ENCODE measurements at regions not wholly inside any gene's neighbourhood (a gene's known extent, or its start where the extent isn't known, plus 50 kb on each side); places are given as distances from the start of the nearest gene placed in this dataset.

DNA sequence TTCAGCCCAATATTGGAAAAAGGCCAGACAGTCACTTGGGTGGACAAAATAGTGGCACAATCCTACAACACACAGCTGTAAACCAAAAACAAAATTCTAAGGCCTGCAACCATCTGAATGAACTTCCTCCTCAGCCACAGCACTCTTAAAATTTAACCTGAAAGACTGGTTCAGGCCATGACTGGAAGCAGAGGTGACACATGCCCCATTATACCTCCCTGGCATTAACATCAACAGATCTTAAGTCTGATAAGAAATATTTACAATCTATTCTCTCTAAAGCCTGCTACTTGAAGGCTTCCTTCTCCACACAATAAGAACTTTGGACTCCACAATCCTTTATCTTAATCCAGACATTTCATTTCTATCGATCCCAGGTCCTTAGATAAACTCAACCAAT lies 192.4 kb upstream of the LRP1B start:
- no peaks in the 10 kb centered on the region for H3K36me3 ChIP-seq (ENCODE audit: insufficient read depth, low read length)
- H3K9me3 ChIP-seq (ENCODE audit: insufficient read depth, low read depth, low read length): peaks cover 9% of the 10 kb centered on the region; the same call in 1 of the 2 replicates
- no peaks in the 10 kb centered on the region for H3F3A ChIP-seq (ENCODE audit: low read depth)
- no peaks in the 10 kb centered on the region for H4K20me1 ChIP-seq (ENCODE audit: insufficient read depth, low read length, poor library complexity, severe bottlenecking)
- peak overlapping the region; percentile 7 for H3K9ac ChIP-seq (ENCODE audit: low read depth, low read length, poor library complexity, severe bottlenecking)
- peak overlapping the region; percentile 59 for H3K4me2 ChIP-seq (ENCODE audit: low read depth, low read length, poor library complexity, severe bottlenecking)
- H3K79me2 ChIP-seq (ENCODE audit: insufficient read depth, low read length): no peaks in the 10 kb centered on the region
- H2AFZ ChIP-seq (ENCODE audit: low read length): peak overlapping the region; percentile 19; the same call in 1 of the 2 replicates
- no peaks in the 10 kb centered on the region for H3K9me2 ChIP-seq (replicated peaks; ENCODE audit: low read depth, low read length)
- H3K27me3 ChIP-seq (ENCODE audit: insufficient read depth, low read length, poor library complexity, severe bottlenecking): no peaks in the 10 kb centered on the region
- peaks cover 32% of the 10 kb centered on the region for H3K4me1 ChIP-seq (ENCODE audit: insufficient read depth, low read length, poor library complexity, severe bottlenecking)
- TF ChIP-seq, protein P1, sequence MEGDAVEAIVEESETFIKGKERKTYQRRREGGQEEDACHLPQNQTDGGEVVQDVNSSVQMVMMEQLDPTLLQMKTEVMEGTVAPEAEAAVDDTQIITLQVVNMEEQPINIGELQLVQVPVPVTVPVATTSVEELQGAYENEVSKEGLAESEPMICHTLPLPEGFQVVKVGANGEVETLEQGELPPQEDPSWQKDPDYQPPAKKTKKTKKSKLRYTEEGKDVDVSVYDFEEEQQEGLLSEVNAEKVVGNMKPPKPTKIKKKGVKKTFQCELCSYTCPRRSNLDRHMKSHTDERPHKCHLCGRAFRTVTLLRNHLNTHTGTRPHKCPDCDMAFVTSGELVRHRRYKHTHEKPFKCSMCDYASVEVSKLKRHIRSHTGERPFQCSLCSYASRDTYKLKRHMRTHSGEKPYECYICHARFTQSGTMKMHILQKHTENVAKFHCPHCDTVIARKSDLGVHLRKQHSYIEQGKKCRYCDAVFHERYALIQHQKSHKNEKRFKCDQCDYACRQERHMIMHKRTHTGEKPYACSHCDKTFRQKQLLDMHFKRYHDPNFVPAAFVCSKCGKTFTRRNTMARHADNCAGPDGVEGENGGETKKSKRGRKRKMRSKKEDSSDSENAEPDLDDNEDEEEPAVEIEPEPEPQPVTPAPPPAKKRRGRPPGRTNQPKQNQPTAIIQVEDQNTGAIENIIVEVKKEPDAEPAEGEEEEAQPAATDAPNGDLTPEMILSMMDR (conservative IDR thresholded peaks at IDR 0.05; ENCODE audit: low read length): no peak
- TF ChIP-seq EZH2phosphoT487 (IDR thresholded peaks at IDR 0.05; ENCODE audit: borderline replicate concordance): no peak
- peak overlapping the region; percentile 10 for H3K4me3 ChIP-seq (ENCODE audit: low read length, poor library complexity, severe bottlenecking)

- Histone ChIP-seq H3K9ac (ENCODE audit: low read depth, low read length, poor library complexity, severe bottlenecking) (peak overlapping the region; percentile 18), H3K9me2 (replicated peaks; ENCODE audit: low read depth, low read length) (no peaks in the 10 kb centered on the region), H3K9me3 (ENCODE audit: insufficient read depth, low read depth, low read length) (peaks cover 9% of the 10 kb centered on the region; the same call in 1 of the 2 replicates), H3K4me2 (ENCODE audit: low read depth, low read length, poor library complexity, severe bottlenecking) (peak overlapping the region; percentile 59), H3K36me3 (ENCODE audit: insufficient read depth, low read length) (no peaks in the 10 kb centered on the region), H3K4me3 (ENCODE audit: low read length, poor library complexity, severe bottlenecking) (peak overlapping the region; percentile 45), H3F3A (ENCODE audit: low read depth) (no peaks in the 10 kb centered on the region), H2AFZ (ENCODE audit: low read length) (peak overlapping the region; percentile 56), H3K4me1 (ENCODE audit: insufficient read depth, low read length, poor library complexity, severe bottlenecking) (peaks cover 32% of the 10 kb centered on the region), H3K27me3 (ENCODE audit: insufficient read depth, low read length, poor library complexity, severe bottlenecking) (no peaks in the 10 kb centered on the region), H4K20me1 (ENCODE audit: insufficient read depth, low read length, poor library complexity, severe bottlenecking) (no peaks in the 10 kb centered on the region), H3K79me2 (ENCODE audit: insufficient read depth, low read length) (no peaks in the 10 kb centered on the region)
- no peak for TF ChIP-seq EZH2phosphoT487 (IDR thresholded peaks at IDR 0.05; ENCODE audit: borderline replicate concordance)
- TF ChIP-seq, protein P1 (conservative IDR thresholded peaks at IDR 0.05; ENCODE audit: low read length): no peak
These were observed 191.0 kb upstream of the LRP1B start for GRCh38 chr2:142321706-142322280.

- Histone ChIP-seq H3K9ac (ENCODE audit: low read depth, low read length, poor library complexity, severe bottlenecking) (no peak overlapping the region), H3K9me2 (replicated peaks; ENCODE audit: low read depth, low read length) (no peaks in the 10 kb centered on the region), H3K27me3 (ENCODE audit: insufficient read depth, low read length, poor library complexity, severe bottlenecking) (no peaks in the 10 kb centered on the region), H3K4me2 (ENCODE audit: low read depth, low read length, poor library complexity, severe bottlenecking) (no peak overlapping the region), H2AFZ (ENCODE audit: low read length) (no peak overlapping the region), H3K36me3 (ENCODE audit: insufficient read depth, low read length) (no peaks in the 10 kb centered on the region), H3K4me1 (ENCODE audit: insufficient read depth, low read length, poor library complexity, severe bottlenecking) (peaks cover 39% of the 10 kb centered on the region), H3K4me3 (ENCODE audit: low read length, poor library complexity, severe bottlenecking) (no peak overlapping the region), H3F3A (ENCODE audit: low read depth) (no peaks in the 10 kb centered on the region), H3K9me3 (ENCODE audit: insufficient read depth, low read depth, low read length) (peaks cover 9% of the 10 kb centered on the region; the same call in 1 of the 2 replicates), H3K79me2 (ENCODE audit: insufficient read depth, low read length) (no peaks in the 10 kb centered on the region), H4K20me1 (ENCODE audit: insufficient read depth, low read length, poor library complexity, severe bottlenecking) (no peaks in the 10 kb centered on the region)
- TF ChIP-seq EZH2phosphoT487 (IDR thresholded peaks at IDR 0.05; ENCODE audit: borderline replicate concordance): no peak
- TF ChIP-seq, protein P1 (conservative IDR thresholded peaks at IDR 0.05; ENCODE audit: low read length): no peak
These were observed 189.3 kb upstream of the LRP1B start for GRCh38 chr2:142320067-142320466.

Measured in Loucy (cell line).